IMR-90 (cell line): ENCODE measurements at regions not wholly inside any gene's neighbourhood (a gene's known extent, or its start where the extent isn't known, plus 50 kb on each side); places are given as distances from the start of the nearest gene placed in this dataset.

ENCODE experiments used
- ATAC-seq: fragments of 200-7000 bp; cut with Tn5 transposase; 2 replicates; pipeline ENCODE4 v1.9.1; 2020; ENCODE audit warnings: low read depth, mild to moderate bottlenecking, moderate library complexity
- BruUV-seq: library from RNA; stranded (reverse); fragments of 400-500 nt; replicated peaks from 2 replicates; lab custom pipeline; 2021; lab: Mats Ljungman, UMichigan
- CTCF ChIA-PET: fragments of 300-600 bp; formaldehyde crosslinking; extraction: SDS; loops from one replicate; lab custom pipeline; 2021; ENCODE audit warnings: antibody characterized with exemption; lab: Yijun Ruan, JAX
- POLR2A ChIA-PET: fragments of 300-600 bp; sonication (Branson Sonifier 250); formaldehyde crosslinking; loops from one replicate; lab custom pipeline; 2022; ENCODE audit warnings: antibody characterized with exemption; ENCODE audit not compliant: unreplicated experiment; lab: Charles Lee
- DNase-seq: peaks from one replicate; pipeline ENCODE4 v3.0.0; 2013
- H2AFZ ChIP-seq: replicated peaks from 2 replicates; pipeline ENCODE3; 2013; ENCODE audit warnings: low read length, mild to moderate bottlenecking; ENCODE audit not compliant: poor library complexity
- H2AK5ac ChIP-seq: 2 replicates; pipeline ENCODE4 v1.6.1; 2013; ENCODE audit warnings: low read depth, low read length, inconsistent platforms
- H2AK9ac ChIP-seq: replicated peaks from 2 replicates; pipeline ENCODE3; 2013; ENCODE audit warnings: mild to moderate bottlenecking, low read depth, low read length, moderate library complexity; ENCODE audit not compliant: poor library complexity
- H2BK120ac ChIP-seq: 2 replicates; pipeline ENCODE4 v1.6.1; 2013; ENCODE audit warnings: low read depth, low read length, inconsistent platforms
- H2BK15ac ChIP-seq: 3 replicates; pipeline ENCODE4 v1.6.1; 2013; ENCODE audit warnings: low read depth, low read length, inconsistent platforms
- H2BK20ac ChIP-seq: 2 replicates; pipeline ENCODE4 v1.6.1; 2013; ENCODE audit warnings: low read depth, mild to moderate bottlenecking, inconsistent platforms, low read length, moderate library complexity
- H2BK5ac ChIP-seq: 2 replicates; pipeline ENCODE4 v1.6.1; 2013; ENCODE audit warnings: mild to moderate bottlenecking, low read depth, low read length, inconsistent platforms; ENCODE audit not compliant: poor library complexity, severe bottlenecking
- H3K14ac ChIP-seq: replicated peaks from 2 replicates; pipeline ENCODE4 v1.6.1; 2013; ENCODE audit warnings: low read depth, low read length, inconsistent platforms
- H3K18ac ChIP-seq: 2 replicates; pipeline ENCODE4 v1.6.1; 2013; ENCODE audit warnings: low read depth, low read length, control low read depth
- H3K23ac ChIP-seq: 2 replicates; pipeline ENCODE4 v1.6.1; 2013; ENCODE audit warnings: low read depth, low read length, inconsistent platforms
- H3K27ac ChIP-seq: 2 replicates; pipeline ENCODE4 v1.5.1; 2013; ENCODE audit warnings: mild to moderate bottlenecking, control low read depth, low read length; ENCODE audit not compliant: insufficient read depth
- H3K27me3 ChIP-seq: 2 replicates; pipeline ENCODE4 v1.6.1; 2013; ENCODE audit warnings: low read length; ENCODE audit not compliant: control insufficient read depth, insufficient read depth
- H3K36me3 ChIP-seq: 2 replicates; pipeline ENCODE4 v1.6.1; 2013; ENCODE audit warnings: low read length, mixed read lengths; ENCODE audit not compliant: control insufficient read depth, insufficient read depth
- H3K4ac ChIP-seq: 2 replicates; pipeline ENCODE4 v1.6.1; 2013; ENCODE audit warnings: low read depth, low read length, inconsistent platforms
- H3K4me1 ChIP-seq: 2 replicates; pipeline ENCODE4 v1.6.1; 2013; ENCODE audit warnings: low read length, mixed read lengths; ENCODE audit not compliant: control insufficient read depth, insufficient read depth
- H3K4me2 ChIP-seq: 2 replicates; pipeline ENCODE4 v1.6.1; 2013; ENCODE audit warnings: low read depth, mild to moderate bottlenecking, control low read depth, low read length, moderate library complexity
- H3K4me3 ChIP-seq: 2 replicates; pipeline ENCODE4 v1.5.1; 2013; ENCODE audit warnings: low read depth, mild to moderate bottlenecking, control low read depth, low read length, moderate library complexity; ENCODE audit not compliant: insufficient read depth
- H3K56ac ChIP-seq: 2 replicates; pipeline ENCODE4 v1.6.1; 2013; ENCODE audit warnings: low read length, inconsistent platforms; ENCODE audit not compliant: insufficient read depth; ENCODE audit errors: extremely low read depth
- H3K79me1 ChIP-seq, 2 experiments: 2 replicates each; pipeline ENCODE4 v1.6.1; 2013; ENCODE audit warnings: low read length in 2 of 2, inconsistent platforms in 1 of 2, low read depth in 1 of 2
- H3K9ac ChIP-seq: 2 replicates; pipeline ENCODE4 v1.6.1; 2013; ENCODE audit warnings: low read depth, low read length, control low read depth
- H3K9me1 ChIP-seq: 2 replicates; pipeline ENCODE4 v1.6.1; 2013; ENCODE audit warnings: low read length, inconsistent platforms; ENCODE audit not compliant: insufficient read depth
- H3K9me3 ChIP-seq: 2 replicates; pipeline ENCODE4 v1.6.1; 2013; ENCODE audit warnings: low read length; ENCODE audit not compliant: control insufficient read depth, insufficient read depth
- H4K20me1 ChIP-seq: 2 replicates; pipeline ENCODE4 v1.6.1; 2013; ENCODE audit warnings: low read length, inconsistent platforms; ENCODE audit not compliant: insufficient read depth
- H4K5ac ChIP-seq: 2 replicates; pipeline ENCODE4 v1.6.1; 2013; ENCODE audit warnings: mild to moderate bottlenecking, low read depth, low read length, control low read depth
- H4K8ac ChIP-seq, 2 experiments: 2 replicates each; pipeline ENCODE4 v1.6.1; 2013; ENCODE audit warnings: low read depth in 2 of 2, low read length in 2 of 2, control low read depth in 1 of 2, inconsistent platforms in 1 of 2
- H4K91ac ChIP-seq: 2 replicates; pipeline ENCODE4 v1.6.1; 2013; ENCODE audit warnings: low read depth, low read length, inconsistent platforms; ENCODE audit not compliant: insufficient read depth
- BHLHE40 ChIP-seq: fragments of 150-350 bp; IDR thresholded peaks from 2 replicates; pipeline ENCODE4 v1.6.1; 2016; ENCODE audit warnings: mild to moderate bottlenecking, low read depth, low read length
- MAFK ChIP-seq: IDR thresholded peaks from 2 replicates; pipeline ENCODE4 v1.6.1; 2012; ENCODE audit warnings: low read depth, low read length, improper control_type of control experiment
- MXI1 ChIP-seq: IDR thresholded peaks from 2 replicates; pipeline ENCODE4 v1.6.1; 2012; ENCODE audit warnings: low read depth, mild to moderate bottlenecking, low read length, moderate library complexity, borderline replicate concordance
- POLR2A ChIP-seq: IDR thresholded peaks from 2 replicates; pipeline ENCODE4 v1.6.1; 2012; ENCODE audit warnings: mild to moderate bottlenecking, low read depth, low read length
- RAD21 ChIP-seq: IDR thresholded peaks from 2 replicates; pipeline ENCODE4 v1.6.1; 2012; ENCODE audit warnings: low read length, improper control_type of control experiment
- RFX5 ChIP-seq: IDR thresholded peaks from 2 replicates; pipeline ENCODE4 v1.8.0; 2012; ENCODE audit warnings: low read depth, mild to moderate bottlenecking, low read length, moderate library complexity
- whole genome bisulfite sequencing, 2 experiments: methylation state at CpG; one replicate each; pipeline versions ENCODE4 v1.1.5 to v1.1.7; 2013; ENCODE audit warnings: missing lambda C conversion rate in 2 of 2; ENCODE audit not compliant: insufficient read length in 1 of 2; ENCODE audit errors: extremely low coverage in 2 of 2; 5-methylcytosine and 5-hydroxymethylcytosine counted together
- dilution Hi-C: fragments of 300-500 bp; cut with HindIII; formaldehyde crosslinking; loops from one replicate; pipeline ENCODE4 v1.14.3; 2018; ENCODE audit warnings: low sequenced_read_pairs; ENCODE audit not compliant: unreplicated experiment
- in situ Hi-C: fragments of 300-500 bp; cut with MboI; formaldehyde crosslinking; loops from 3 replicates; pipeline ENCODE4 v1.14.3; 2019; ENCODE audit warnings: low sequenced_read_pairs, inconsistent platforms, mixed read lengths
- intact Hi-C: fragments of 100-400 bp; cut with micrococcal nuclease; formaldehyde crosslinking; loops from 2 replicates; pipeline ENCODE4 v1.10.0; 2022
- TF ChIP-seq, protein P1 (sequence below): conservative IDR thresholded peaks from 2 replicates; pipeline ENCODE4 v1.5.1; 2012; ENCODE audit warnings: mild to moderate bottlenecking, low read depth, low read length, improper control_type of control experiment
- TF ChIP-seq, protein P2 (sequence below): fragments of 150-350 bp; IDR thresholded peaks from 2 replicates; pipeline ENCODE4 v1.6.1; 2017; ENCODE audit warnings: mild to moderate bottlenecking, antibody characterized with exemption, low read length, low read depth

DNA sequence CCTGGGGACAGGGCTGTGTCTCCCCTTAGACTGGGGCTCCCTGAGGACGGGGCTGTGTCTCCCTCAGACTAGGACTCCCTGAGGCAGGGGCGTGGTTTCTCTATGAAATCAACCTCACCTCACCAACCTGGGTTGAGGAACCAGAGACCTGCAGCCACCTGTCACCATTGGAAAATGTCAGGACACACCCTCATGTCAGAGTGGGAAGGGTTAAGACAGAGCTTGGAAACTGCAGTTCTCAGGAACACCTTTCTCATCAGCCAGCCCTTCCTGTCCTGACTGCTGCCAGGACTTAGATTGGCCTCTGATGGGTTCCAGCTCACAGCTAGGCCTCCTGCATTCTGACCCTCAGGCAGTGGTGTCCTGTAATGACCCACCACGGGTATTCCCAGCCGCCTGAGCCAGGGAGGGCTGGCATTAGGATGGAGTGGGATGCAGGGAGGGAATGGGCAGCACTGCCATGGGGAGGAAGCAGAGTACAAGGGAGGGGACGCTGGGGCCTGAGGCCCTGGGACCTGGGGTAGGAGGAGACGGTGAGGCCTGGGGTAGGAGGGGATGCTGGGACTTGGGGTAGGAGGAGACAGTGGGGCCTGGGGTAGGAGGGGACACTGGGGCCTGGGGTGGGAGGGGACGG, 76.3 kb downstream of the MRPL14 start:
- peak overlapping the region; percentile 84 for H3K27ac ChIP-seq
- intact Hi-C loops, result no loop called here
- H3K9me3 ChIP-seq, result no peaks in the 10 kb centered on the region
- H3K18ac ChIP-seq, result peak overlapping the region; percentile 68
- no peaks in the 10 kb centered on the region for H4K20me1 ChIP-seq
- dilution Hi-C loops, result no loop called here
- H4K5ac ChIP-seq, result peak overlapping the region; percentile 79
- peak; percentile 9 for ATAC-seq
- 70% methylated on average over 2 of the region's 7 CpGs; no CpG with 5 or more reads in 1 of the 2 experiments for WGBS, 2 experiments
- no peak overlapping the region for H3K4me2 ChIP-seq
- TF ChIP-seq, protein P1, sequence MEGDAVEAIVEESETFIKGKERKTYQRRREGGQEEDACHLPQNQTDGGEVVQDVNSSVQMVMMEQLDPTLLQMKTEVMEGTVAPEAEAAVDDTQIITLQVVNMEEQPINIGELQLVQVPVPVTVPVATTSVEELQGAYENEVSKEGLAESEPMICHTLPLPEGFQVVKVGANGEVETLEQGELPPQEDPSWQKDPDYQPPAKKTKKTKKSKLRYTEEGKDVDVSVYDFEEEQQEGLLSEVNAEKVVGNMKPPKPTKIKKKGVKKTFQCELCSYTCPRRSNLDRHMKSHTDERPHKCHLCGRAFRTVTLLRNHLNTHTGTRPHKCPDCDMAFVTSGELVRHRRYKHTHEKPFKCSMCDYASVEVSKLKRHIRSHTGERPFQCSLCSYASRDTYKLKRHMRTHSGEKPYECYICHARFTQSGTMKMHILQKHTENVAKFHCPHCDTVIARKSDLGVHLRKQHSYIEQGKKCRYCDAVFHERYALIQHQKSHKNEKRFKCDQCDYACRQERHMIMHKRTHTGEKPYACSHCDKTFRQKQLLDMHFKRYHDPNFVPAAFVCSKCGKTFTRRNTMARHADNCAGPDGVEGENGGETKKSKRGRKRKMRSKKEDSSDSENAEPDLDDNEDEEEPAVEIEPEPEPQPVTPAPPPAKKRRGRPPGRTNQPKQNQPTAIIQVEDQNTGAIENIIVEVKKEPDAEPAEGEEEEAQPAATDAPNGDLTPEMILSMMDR, result no peak
- TF ChIP-seq POLR2A, result no peak
- TF ChIP-seq, protein P2, sequence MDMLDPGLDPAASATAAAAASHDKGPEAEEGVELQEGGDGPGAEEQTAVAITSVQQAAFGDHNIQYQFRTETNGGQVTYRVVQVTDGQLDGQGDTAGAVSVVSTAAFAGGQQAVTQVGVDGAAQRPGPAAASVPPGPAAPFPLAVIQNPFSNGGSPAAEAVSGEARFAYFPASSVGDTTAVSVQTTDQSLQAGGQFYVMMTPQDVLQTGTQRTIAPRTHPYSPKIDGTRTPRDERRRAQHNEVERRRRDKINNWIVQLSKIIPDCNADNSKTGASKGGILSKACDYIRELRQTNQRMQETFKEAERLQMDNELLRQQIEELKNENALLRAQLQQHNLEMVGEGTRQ, result no peak
- no peak for TF ChIP-seq RAD21
- no peak for TF ChIP-seq MXI1
- no peak for TF ChIP-seq MAFK
- TF ChIP-seq RFX5, result no peak
- TF ChIP-seq BHLHE40, result no peak
- no peaks in the 10 kb centered on the region for H3K27me3 ChIP-seq
- H4K91ac ChIP-seq, result peak overlapping the region; percentile 93
- H3K9ac ChIP-seq, result peak overlapping the region; percentile 55
- H3K9me1 ChIP-seq, result peaks cover 50% of the 10 kb centered on the region
- CTCF ChIA-PET, result interaction anchor here (0.9 kb wide), 1 partner anchor 276 kb away, joined by 3 read pairs; no protein-coding TSS in a partner anchor
- H3K14ac ChIP-seq, result peak overlapping the region; percentile 69
- peak overlapping the region; percentile 85 for H4K8ac ChIP-seq
- peak overlapping the region; percentile 3; the same call in 1 of the 2 replicates for H3K23ac ChIP-seq
- no peaks in the 10 kb centered on the region for H3K36me3 ChIP-seq
- BruUV-seq, result no TSS peak
- H2BK120ac ChIP-seq, result peak overlapping the region; percentile 89
- peak overlapping the region; percentile 73 for H2BK5ac ChIP-seq
- H2AK9ac ChIP-seq, result peak overlapping the region; percentile 18
- no peak overlapping the region for H3K4me3 ChIP-seq
- H3K4me1 ChIP-seq, result peaks cover 54% of the 10 kb centered on the region
- peak overlapping the region; percentile 97 for H2AK5ac ChIP-seq
- in situ Hi-C loops, result no loop called here
- H3K79me1 ChIP-seq, result 0 out of 4 replicates have a peak, but pooled peaks cover 0 to 7% of the 10 kb centered on the region in 2 experiments
- DNase-seq, result no peak
- POLR2A ChIA-PET, result interaction anchor here (0.5 kb wide), 1 partner anchor 171 kb away, joined by 6 read pairs; no protein-coding TSS in a partner anchor
- 0 out of 2 replicates have a peak overlapping the region, but pooled peaks have one; percentile 17 for H3K56ac ChIP-seq
- peak overlapping the region; percentile 88 for H2BK20ac ChIP-seq
- peak overlapping the region; percentile 92 for H3K4ac ChIP-seq
- H2BK15ac ChIP-seq, result peak overlapping the region; percentile 88
- peak overlapping the region; percentile 82 for H2AFZ ChIP-seq
